Activated CD8-positive, alpha-beta T cell treated with anti-CD3 and anti-CD28 coated beads for 36 hours (primary cell): ENCODE measurements at regions not wholly inside any gene's neighbourhood (a gene's known extent, or its start where the extent isn't known, plus 50 kb on each side); places are given as distances from the start of the nearest gene placed in this dataset.
"Not testable (repeated sequence)": the region's sequence is repeated elsewhere in the genome, so short reads cannot be mapped to it uniquely, and the experiment has no call there.

Source experiments
- ATAC-seq: fragments of 200-7000 bp; cut with Tn5 transposase; one replicate; pipeline ENCODE4 v1.10.0; 2021; ENCODE audit warnings: mild to moderate bottlenecking, moderate library complexity
- CTCF ChIA-PET: fragments of 350-600 bp; sonication (Branson Sonifier 250); formaldehyde crosslinking; loops from one replicate; lab custom pipeline; 2021; ENCODE audit warnings: antibody characterized with exemption; lab: Charles Lee
- POLR2A ChIA-PET: fragments of 350-600 bp; sonication (Branson Sonifier 250); formaldehyde crosslinking; loops from one replicate; lab custom pipeline; 2021; ENCODE audit warnings: antibody characterized with exemption; lab: Charles Lee
- DNase-seq: peaks from one replicate; pipeline ENCODE4 v3.0.0-alpha.2; 2020
- H3K27ac Mint-ChIP-seq: one replicate; pipeline ENCODE4 v1.8.0; 2021; ENCODE audit warnings: mild to moderate bottlenecking, mixed read lengths
- H3K27me3 Mint-ChIP-seq: one replicate; pipeline ENCODE4 v1.8.0; 2021; ENCODE audit warnings: mixed read lengths
- H3K36me3 Mint-ChIP-seq: one replicate; pipeline ENCODE4 v1.8.0; 2021; ENCODE audit warnings: low read depth, mixed read lengths
- H3K4me1 Mint-ChIP-seq: one replicate; pipeline ENCODE4 v1.8.0; 2021; ENCODE audit warnings: low read depth, mixed read lengths
- H3K4me3 Mint-ChIP-seq: one replicate; pipeline ENCODE4 v1.8.0; 2021; ENCODE audit warnings: mild to moderate bottlenecking, moderate library complexity, mixed read lengths
- H3K9me3 Mint-ChIP-seq: one replicate; pipeline ENCODE4 v1.8.0; 2021; ENCODE audit warnings: mixed read lengths
- intact Hi-C: fragments of 100-400 bp; cut with micrococcal nuclease; formaldehyde crosslinking; loops from one replicate; pipeline ENCODE4 v1.10.0; 2022
- TF ChIP-seq, protein P1 (sequence below): fragments of 200-600 bp; IDR thresholded peaks from one replicate; pipeline ENCODE4 v1.8.0; 2022; ENCODE audit warnings: antibody characterized with exemption, mild to moderate bottlenecking

DNA sequence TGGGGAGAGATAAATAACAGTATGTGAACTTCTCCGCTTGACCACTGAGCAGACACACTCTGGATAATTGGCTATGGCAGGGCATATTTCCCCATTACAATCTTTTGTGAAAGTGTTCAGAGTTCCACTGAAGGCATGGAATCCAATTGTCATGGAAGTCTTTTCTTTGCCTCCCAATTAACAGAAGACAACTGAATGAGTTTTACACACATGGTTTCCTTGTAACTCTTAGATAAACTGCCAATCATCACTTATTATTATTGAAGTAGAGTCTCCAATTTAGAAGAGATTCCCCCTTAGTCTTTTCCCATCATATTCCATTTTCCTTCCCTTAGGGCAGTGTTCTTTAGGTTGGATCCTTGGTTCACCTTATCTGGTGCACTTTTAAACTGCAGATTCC, 308.3 kb downstream of the NR2F2 start:
- Mint-ChIP-seq H3K4me3 (no peak overlapping the region), H3K36me3 (no peaks in the 10 kb centered on the region), H3K4me1 (no peaks in the 10 kb centered on the region), H3K9me3 (peaks cover 3% of the 10 kb centered on the region), H3K27ac (no peak overlapping the region), H3K27me3 (no peaks in the 10 kb centered on the region)
- ChIA-PET POLR2A (no interaction called here), CTCF (no interaction called here)
- TF ChIP-seq, protein P1, sequence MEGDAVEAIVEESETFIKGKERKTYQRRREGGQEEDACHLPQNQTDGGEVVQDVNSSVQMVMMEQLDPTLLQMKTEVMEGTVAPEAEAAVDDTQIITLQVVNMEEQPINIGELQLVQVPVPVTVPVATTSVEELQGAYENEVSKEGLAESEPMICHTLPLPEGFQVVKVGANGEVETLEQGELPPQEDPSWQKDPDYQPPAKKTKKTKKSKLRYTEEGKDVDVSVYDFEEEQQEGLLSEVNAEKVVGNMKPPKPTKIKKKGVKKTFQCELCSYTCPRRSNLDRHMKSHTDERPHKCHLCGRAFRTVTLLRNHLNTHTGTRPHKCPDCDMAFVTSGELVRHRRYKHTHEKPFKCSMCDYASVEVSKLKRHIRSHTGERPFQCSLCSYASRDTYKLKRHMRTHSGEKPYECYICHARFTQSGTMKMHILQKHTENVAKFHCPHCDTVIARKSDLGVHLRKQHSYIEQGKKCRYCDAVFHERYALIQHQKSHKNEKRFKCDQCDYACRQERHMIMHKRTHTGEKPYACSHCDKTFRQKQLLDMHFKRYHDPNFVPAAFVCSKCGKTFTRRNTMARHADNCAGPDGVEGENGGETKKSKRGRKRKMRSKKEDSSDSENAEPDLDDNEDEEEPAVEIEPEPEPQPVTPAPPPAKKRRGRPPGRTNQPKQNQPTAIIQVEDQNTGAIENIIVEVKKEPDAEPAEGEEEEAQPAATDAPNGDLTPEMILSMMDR, result no peak
- intact Hi-C loops, result no loop called here
- ATAC-seq (no peak), DNase-seq (no peak)

DNA sequence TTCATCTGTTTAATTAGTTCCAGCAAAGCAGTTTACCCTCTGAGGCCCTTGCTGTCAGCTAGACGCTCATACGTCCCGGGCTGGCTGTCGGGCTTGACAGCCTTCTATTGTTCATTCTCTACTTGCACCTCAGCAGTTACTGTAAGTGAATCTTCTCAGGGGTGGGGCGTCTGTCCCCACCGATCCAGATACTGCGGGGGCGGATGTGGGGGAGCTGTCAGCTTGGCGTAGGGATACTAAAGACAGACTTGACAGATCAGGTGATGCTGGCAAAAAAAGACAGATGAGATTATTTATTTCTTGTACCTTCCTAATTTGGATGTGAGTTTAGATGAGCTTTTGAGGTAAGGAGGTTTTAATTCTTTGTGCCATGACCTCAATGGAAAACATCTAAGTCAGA, 315.3 kb downstream of the NR2F2 start:
- DNase-seq (no peak), ATAC-seq (no peak)
- no peaks in the 10 kb centered on the region for H3K36me3 Mint-ChIP-seq
- peaks cover 7% of the 10 kb centered on the region for H3K9me3 Mint-ChIP-seq
- H3K27me3 Mint-ChIP-seq, result no peaks in the 10 kb centered on the region
- no peaks in the 10 kb centered on the region for H3K4me1 Mint-ChIP-seq
- intact Hi-C loops, result no loop called here
- H3K4me3 Mint-ChIP-seq, result no peak overlapping the region
- no peak overlapping the region for H3K27ac Mint-ChIP-seq
- ChIA-PET CTCF (no interaction called here), POLR2A (no interaction called here)
- TF ChIP-seq, protein P1, result no peak

DNA sequence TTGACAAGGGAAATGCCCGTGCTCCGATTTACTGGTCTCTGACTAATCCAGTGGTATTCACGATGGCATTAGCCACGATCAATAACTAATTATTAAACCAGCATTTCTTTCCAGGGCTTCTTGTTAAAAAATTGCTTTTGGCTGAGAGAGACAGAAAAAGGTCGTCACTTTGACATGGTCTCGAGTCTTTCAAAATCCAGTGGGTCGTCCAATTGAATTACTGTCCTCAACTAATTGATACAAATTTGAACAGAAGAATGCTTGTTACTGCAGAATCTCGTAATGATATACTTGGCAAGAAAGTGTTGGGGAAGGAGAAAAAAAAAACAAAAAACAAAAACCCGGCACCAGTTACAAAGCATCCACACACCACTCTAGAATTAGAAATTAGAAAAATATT, 318.4 kb downstream of the NR2F2 start:
- CTCF ChIA-PET, result no interaction called here
- H3K27ac Mint-ChIP-seq, result no peak overlapping the region

DNA sequence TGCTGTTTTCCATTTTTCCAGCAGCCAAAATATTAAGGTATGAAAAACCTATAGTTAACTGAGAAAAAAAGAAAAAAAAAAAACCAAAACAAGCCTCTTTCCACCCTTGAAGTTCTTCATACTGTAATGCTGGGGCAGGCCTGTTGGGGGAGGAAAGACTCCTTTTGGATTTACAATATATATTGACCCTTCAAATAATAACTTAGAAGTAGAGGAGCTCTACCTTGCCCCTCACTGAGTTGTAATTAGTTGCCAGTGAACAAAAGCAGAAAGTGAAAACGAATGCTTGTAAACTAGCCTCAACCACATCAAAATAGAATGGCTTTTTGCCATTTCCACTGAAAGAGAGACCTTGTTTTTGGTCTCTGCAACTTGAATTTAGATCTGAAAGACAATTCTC, 326.6 kb downstream of the NR2F2 start:
- H3K4me1 Mint-ChIP-seq, result no peaks in the 10 kb centered on the region
- POLR2A ChIA-PET, result no interaction called here
- intact Hi-C loops, result no loop called here
- CTCF ChIA-PET, result no interaction called here
- H3K27ac Mint-ChIP-seq, result no peak overlapping the region
- H3K27me3 Mint-ChIP-seq, result no peaks in the 10 kb centered on the region
- no peaks in the 10 kb centered on the region for H3K9me3 Mint-ChIP-seq
- DNase-seq, result no peak
- no peak overlapping the region for H3K4me3 Mint-ChIP-seq
- no peaks in the 10 kb centered on the region for H3K36me3 Mint-ChIP-seq
- ATAC-seq, result no peak
- TF ChIP-seq, protein P1, result no peak

More for the DNA sequence above, 318.4 kb downstream of the NR2F2 start:
- no peak for DNase-seq
- Mint-ChIP-seq H3K9me3 (peaks cover 5% of the 10 kb centered on the region), H3K4me3 (no peak overlapping the region), H3K36me3 (no peaks in the 10 kb centered on the region), H3K4me1 (no peaks in the 10 kb centered on the region), H3K27me3 (no peaks in the 10 kb centered on the region)
- intact Hi-C loops, result no loop called here
- no peak for ATAC-seq
- TF ChIP-seq, protein P1, result no peak
- POLR2A ChIA-PET, result no interaction called here

DNA sequence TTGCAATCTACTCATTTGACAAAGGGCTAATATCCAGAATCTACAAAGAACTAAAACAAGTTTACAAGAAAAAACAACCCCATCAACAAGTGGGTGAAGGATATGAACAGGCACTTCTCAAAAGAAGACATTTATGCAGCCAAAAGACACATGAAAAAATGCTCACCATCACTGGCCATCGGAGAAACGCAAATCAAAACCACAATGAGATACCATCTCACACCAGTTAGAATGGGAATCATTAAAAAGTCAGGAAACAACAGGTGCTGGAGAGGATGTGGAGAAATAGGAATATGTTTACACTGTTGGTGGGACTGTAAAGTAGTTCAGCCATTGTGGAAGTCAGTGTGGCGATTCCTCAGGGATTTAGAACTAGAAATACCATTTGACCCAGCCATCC, 336.5 kb downstream of the NR2F2 start:
- POLR2A ChIA-PET, H3K4me1 Mint-ChIP-seq, CTCF ChIA-PET, H3K36me3 Mint-ChIP-seq, DNase-seq, ATAC-seq, intact Hi-C loops, H3K27ac Mint-ChIP-seq, H3K4me3 Mint-ChIP-seq, H3K9me3 Mint-ChIP-seq, H3K27me3 Mint-ChIP-seq: not testable (repeated sequence)

DNA sequence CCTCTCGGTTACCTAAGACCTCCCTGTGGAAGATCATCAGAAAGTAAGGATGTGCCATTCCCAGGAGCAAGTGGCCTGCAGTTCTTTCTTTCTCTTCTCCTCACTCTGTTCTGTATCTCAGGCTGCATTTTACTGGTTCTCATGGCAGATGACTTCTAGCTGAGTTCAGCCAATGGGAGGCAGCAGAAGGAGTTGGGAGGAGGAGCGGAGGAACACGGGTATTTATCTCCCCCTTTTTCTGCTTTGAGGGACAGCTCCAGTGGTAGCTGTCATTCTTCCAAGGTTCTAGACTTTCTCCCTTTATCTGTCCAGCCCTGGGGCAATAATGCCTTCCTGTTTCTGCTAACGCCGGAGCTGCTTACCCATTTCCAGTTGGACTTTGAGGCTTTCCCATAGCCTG, 339.9 kb downstream of the NR2F2 start:
- no peak for DNase-seq
- Mint-ChIP-seq H3K27ac (no peak overlapping the region), H3K4me1 (no peaks in the 10 kb centered on the region), H3K27me3 (no peaks in the 10 kb centered on the region), H3K9me3 (peaks cover 2% of the 10 kb centered on the region), H3K36me3 (no peaks in the 10 kb centered on the region), H3K4me3 (no peak overlapping the region)
- intact Hi-C loops, result no loop called here
- ChIA-PET POLR2A (no interaction called here), CTCF (no interaction called here)
- ATAC-seq, result no peak
- TF ChIP-seq, protein P1, result no peak
